ENCODE measurements at regions not wholly inside any gene's neighbourhood (a gene's known extent, or its start where the extent isn't known, plus 50 kb on each side); places are given as distances from the start of the nearest gene placed in this dataset.
A peak's percentile ranks its signal among the peaks of the same experiment; 100 is the strongest.

DNA sequence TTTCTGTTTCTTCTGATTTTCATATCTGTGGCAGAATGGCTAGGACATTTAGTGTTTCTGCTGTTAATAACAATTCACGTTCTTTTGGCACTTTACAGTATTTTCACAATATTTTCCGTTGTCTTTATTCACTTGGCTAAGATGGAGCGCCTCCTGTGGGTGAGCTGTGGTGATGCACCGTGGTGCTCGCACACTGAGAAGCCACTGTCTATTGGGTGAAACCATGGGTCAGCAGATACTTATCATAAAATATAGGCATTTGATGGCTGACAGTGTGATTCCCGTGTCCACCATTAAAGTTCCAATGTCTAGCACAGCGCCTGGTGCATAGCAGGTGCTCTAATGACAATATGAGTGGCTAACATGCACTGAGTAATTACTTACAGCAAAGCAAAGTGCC is 141.8 kb downstream of the VRK1 start (continued):
- TF ChIP-seq, protein P1, sequence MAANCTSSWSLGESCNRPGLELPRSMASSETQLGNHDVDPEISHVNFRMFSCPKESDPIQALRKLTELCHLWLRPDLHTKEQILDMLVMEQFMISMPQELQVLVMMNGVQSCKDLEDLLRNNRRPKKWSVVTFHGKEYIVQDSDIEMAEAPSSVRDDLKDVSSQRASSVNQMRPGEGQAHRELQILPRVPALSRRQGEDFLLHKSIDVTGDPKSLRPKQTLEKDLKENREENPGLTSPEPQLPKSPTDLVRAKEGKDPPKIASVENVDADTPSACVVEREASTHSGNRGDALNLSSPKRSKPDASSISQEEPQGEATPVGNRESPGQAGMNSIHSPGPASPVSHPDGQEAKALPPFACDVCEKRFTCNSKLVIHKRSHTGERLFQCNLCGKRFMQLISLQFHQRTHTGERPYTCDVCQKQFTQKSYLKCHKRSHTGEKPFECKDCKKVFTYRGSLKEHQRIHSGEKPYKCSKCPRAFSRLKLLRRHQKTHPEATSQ (tag by site-specific recombination; IDR thresholded peaks at IDR 0.05) = no peak
- TF ChIP-seq ZNF621 (tag by site-specific recombination; IDR thresholded peaks at IDR 0.05) (no peak), ZNF248 (tag by site-specific recombination; IDR thresholded peaks at IDR 0.05) (no peak), ZNF48 (tag by site-specific recombination; IDR thresholded peaks at IDR 0.05) (no peak)

GRCh38 chr14:96940009-96940408 is 142.8 kb downstream of the VRK1 start:
- H3K4me1 ChIP-seq (ENCODE audit: control insufficient read depth, insufficient read depth, low read length) = no peaks in the 10 kb centered on the region
- H3K9me3 ChIP-seq (ENCODE audit: control insufficient read depth, insufficient read depth, low read depth, low read length) = no peaks in the 10 kb centered on the region
- H3K27ac ChIP-seq (ENCODE audit: extremely low read depth, low read depth, low read length) = no peak overlapping the region
- no peak overlapping the region for H3K4me3 ChIP-seq (ENCODE audit: low read depth, low read length)
- peaks cover 0 to 9% of the 10 kb centered on the region in 2 experiments; a peak in 1 of 3 replicates for H3K36me3 ChIP-seq (ENCODE audit: control insufficient read depth in 2 of 2, insufficient read depth in 1 of 2, low read length in 2 of 2)
- POLR2A ChIA-PET = no interaction called here
- TF ChIP-seq ZNF324 (tag by site-specific recombination; IDR thresholded peaks at IDR 0.05) = no peak
- TF ChIP-seq REST (tag by site-specific recombination; IDR thresholded peaks at IDR 0.05) = peak; percentile 94
- CTCF ChIA-PET = no interaction called here

DNA sequence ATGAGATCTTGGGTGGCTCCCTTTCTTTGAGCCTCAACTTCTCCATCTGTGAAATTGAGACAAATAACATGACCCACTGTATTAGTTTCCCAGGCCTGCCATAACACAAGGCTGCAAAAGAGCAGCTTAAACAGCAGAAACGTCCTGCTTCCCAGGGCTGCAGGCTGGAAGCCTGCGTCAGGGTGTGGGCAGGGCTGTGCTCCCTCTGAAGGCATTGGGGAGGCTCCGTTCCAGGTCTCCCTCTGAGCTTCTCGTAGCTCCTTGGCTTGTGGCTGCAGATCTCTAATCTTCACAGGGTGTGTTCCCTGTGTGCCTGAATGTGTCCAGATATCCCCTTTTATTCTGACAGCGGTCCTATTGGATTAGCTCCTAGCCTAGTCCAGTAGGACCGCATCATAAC is 147.1 kb downstream of the VRK1 start:
- no peak overlapping the region for H3K27ac ChIP-seq (ENCODE audit: extremely low read depth, low read depth, low read length)
- peaks cover 0 to 21% of the 10 kb centered on the region in 2 experiments; a peak in 1 of 3 replicates for H3K36me3 ChIP-seq (ENCODE audit: control insufficient read depth in 2 of 2, insufficient read depth in 1 of 2, low read length in 2 of 2)
- no peaks in the 10 kb centered on the region for H3K4me1 ChIP-seq (ENCODE audit: control insufficient read depth, insufficient read depth, low read length)
- H3K9me3 ChIP-seq (ENCODE audit: control insufficient read depth, insufficient read depth, low read depth, low read length) = no peaks in the 10 kb centered on the region
- H3K4me3 ChIP-seq (ENCODE audit: low read depth, low read length) = no peak overlapping the region
- POLR2A ChIA-PET = no interaction called here
- CTCF ChIA-PET = no interaction called here
- TF ChIP-seq ZNF354C (tag by site-specific recombination; IDR thresholded peaks at IDR 0.05; ENCODE audit: borderline replicate concordance, low read depth) (no peak), TCF7L2 (IDR thresholded peaks at IDR 0.05; ENCODE audit: borderline replicate concordance, low read depth, low read length) (no peak), HOXA7 (CRISPR knock-in tag; IDR thresholded peaks at IDR 0.05; ENCODE audit: borderline replicate concordance) (no peak), ZNF645 (tag by site-specific recombination; IDR thresholded peaks at IDR 0.05) (no peak), ZNF747 (tag by site-specific recombination; IDR thresholded peaks at IDR 0.05) (no peak), PATZ1 (tag by site-specific recombination; IDR thresholded peaks at IDR 0.05) (no peak), ZNF670 (tag by site-specific recombination; IDR thresholded peaks at IDR 0.05; ENCODE audit: low read depth) (no peak), ZNF558 (tag by site-specific recombination; IDR thresholded peaks at IDR 0.05) (no peak), ZNF133 (tag by site-specific recombination; IDR thresholded peaks at IDR 0.05) (no peak), ZBTB11 (tag by site-specific recombination; conservative IDR thresholded peaks at IDR 0.05; ENCODE audit: low read depth) (no peak), ZNF23 (tag by site-specific recombination; IDR thresholded peaks at IDR 0.05; ENCODE audit: borderline replicate concordance) (no peak), ZNF664 (tag by site-specific recombination; IDR thresholded peaks at IDR 0.05) (no peak), GLI4 (tag by site-specific recombination; IDR thresholded peaks at IDR 0.05) (no peak), ZNF830 (tag by site-specific recombination; IDR thresholded peaks at IDR 0.05; ENCODE audit: low read depth) (no peak)
- TF ChIP-seq, protein P2, sequence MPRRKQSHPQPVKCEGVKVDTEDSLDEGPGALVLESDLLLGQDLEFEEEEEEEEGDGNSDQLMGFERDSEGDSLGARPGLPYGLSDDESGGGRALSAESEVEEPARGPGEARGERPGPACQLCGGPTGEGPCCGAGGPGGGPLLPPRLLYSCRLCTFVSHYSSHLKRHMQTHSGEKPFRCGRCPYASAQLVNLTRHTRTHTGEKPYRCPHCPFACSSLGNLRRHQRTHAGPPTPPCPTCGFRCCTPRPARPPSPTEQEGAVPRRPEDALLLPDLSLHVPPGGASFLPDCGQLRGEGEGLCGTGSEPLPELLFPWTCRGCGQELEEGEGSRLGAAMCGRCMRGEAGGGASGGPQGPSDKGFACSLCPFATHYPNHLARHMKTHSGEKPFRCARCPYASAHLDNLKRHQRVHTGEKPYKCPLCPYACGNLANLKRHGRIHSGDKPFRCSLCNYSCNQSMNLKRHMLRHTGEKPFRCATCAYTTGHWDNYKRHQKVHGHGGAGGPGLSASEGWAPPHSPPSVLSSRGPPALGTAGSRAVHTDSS (tag by site-specific recombination; IDR thresholded peaks at IDR 0.05) = no peak
